Chondrocyte (in vitro differentiated cells): ENCODE measurements at regions not wholly inside any gene's neighbourhood (a gene's known extent, or its start where the extent isn't known, plus 50 kb on each side); places are given as distances from the start of the nearest gene placed in this dataset.

Experiments
- DNase-seq: peaks from one replicate; pipeline ENCODE4 v3.0.0; 2021; ENCODE audit warnings: mixed read lengths, low spot score
- H3K27ac Mint-ChIP-seq: one replicate; pipeline ENCODE4 v1.8.0; 2021; ENCODE audit warnings: mild to moderate bottlenecking, moderate library complexity, mixed read lengths; ENCODE audit not compliant: unreplicated experiment
- H3K27me3 Mint-ChIP-seq: 2 replicates; pipeline ENCODE4 v1.8.0; 2021; ENCODE audit warnings: low read depth, mixed read lengths
- H3K36me3 Mint-ChIP-seq: 2 replicates; pipeline ENCODE4 v1.8.0; 2021; ENCODE audit warnings: low read depth, mixed read lengths
- H3K4me1 Mint-ChIP-seq: 2 replicates; pipeline ENCODE4 v1.8.0; 2021; ENCODE audit warnings: low read depth, mild to moderate bottlenecking, mixed read lengths
- H3K4me3 Mint-ChIP-seq: one replicate; pipeline ENCODE4 v1.8.0; 2021; ENCODE audit warnings: mild to moderate bottlenecking, moderate library complexity, mixed read lengths; ENCODE audit not compliant: unreplicated experiment
- H3K9me3 Mint-ChIP-seq: 2 replicates; pipeline ENCODE4 v1.8.0; 2021; ENCODE audit warnings: low read depth, mixed read lengths
- TF ChIP-seq, protein P1 (sequence below): fragments of 200-600 bp; sonication (generic); IDR thresholded peaks from 2 replicates; pipeline ENCODE4 v1.5.0; 2021; ENCODE audit warnings: antibody characterized with exemption, mild to moderate bottlenecking, moderate library complexity

- peaks cover 21% of the 10 kb centered on the region for H3K9me3 Mint-ChIP-seq
Measured at GRCh38 chr12:58026897-58027891, 85.8 kb downstream of the ATP23 start.

GRCh38 chr12:58028294-58028693, 86.9 kb downstream of the ATP23 start:
- H3K36me3 Mint-ChIP-seq, result no peaks in the 10 kb centered on the region
- no peak for DNase-seq
- H3K9me3 Mint-ChIP-seq, result peaks cover 31% of the 10 kb centered on the region
- no peak overlapping the region for H3K27ac Mint-ChIP-seq
- peaks cover 3% of the 10 kb centered on the region for H3K27me3 Mint-ChIP-seq
- no peaks in the 10 kb centered on the region for H3K4me1 Mint-ChIP-seq
- no peak overlapping the region for H3K4me3 Mint-ChIP-seq
- TF ChIP-seq, protein P1, sequence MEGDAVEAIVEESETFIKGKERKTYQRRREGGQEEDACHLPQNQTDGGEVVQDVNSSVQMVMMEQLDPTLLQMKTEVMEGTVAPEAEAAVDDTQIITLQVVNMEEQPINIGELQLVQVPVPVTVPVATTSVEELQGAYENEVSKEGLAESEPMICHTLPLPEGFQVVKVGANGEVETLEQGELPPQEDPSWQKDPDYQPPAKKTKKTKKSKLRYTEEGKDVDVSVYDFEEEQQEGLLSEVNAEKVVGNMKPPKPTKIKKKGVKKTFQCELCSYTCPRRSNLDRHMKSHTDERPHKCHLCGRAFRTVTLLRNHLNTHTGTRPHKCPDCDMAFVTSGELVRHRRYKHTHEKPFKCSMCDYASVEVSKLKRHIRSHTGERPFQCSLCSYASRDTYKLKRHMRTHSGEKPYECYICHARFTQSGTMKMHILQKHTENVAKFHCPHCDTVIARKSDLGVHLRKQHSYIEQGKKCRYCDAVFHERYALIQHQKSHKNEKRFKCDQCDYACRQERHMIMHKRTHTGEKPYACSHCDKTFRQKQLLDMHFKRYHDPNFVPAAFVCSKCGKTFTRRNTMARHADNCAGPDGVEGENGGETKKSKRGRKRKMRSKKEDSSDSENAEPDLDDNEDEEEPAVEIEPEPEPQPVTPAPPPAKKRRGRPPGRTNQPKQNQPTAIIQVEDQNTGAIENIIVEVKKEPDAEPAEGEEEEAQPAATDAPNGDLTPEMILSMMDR, result no peak

More at GRCh38 chr12:58026897-58027891, 85.8 kb downstream of the ATP23 start:
- DNase-seq, result no peak
- H3K27me3 Mint-ChIP-seq, result peaks cover 4% of the 10 kb centered on the region
- no peak overlapping the region for H3K4me3 Mint-ChIP-seq
- H3K27ac Mint-ChIP-seq, result no peak overlapping the region
- H3K4me1 Mint-ChIP-seq, result no peaks in the 10 kb centered on the region
- TF ChIP-seq, protein P1, result no peak
- no peaks in the 10 kb centered on the region for H3K36me3 Mint-ChIP-seq

- Mint-ChIP-seq H3K4me1 (peaks cover 3% of the 10 kb centered on the region), H3K36me3 (no peaks in the 10 kb centered on the region), H3K4me3 (no peak overlapping the region), H3K27me3 (peaks cover 3% of the 10 kb centered on the region), H3K9me3 (peaks cover 33% of the 10 kb centered on the region), H3K27ac (no peak overlapping the region)
- DNase-seq, result no peak
- TF ChIP-seq, protein P1, result no peak
Measured at GRCh38 chr12:58029260-58029659, 87.9 kb downstream of the ATP23 start.

GRCh38 chr12:58030566-58031279, 89.4 kb downstream of the ATP23 start:
- Mint-ChIP-seq H3K27me3 (no peaks in the 10 kb centered on the region), H3K4me1 (peaks cover 11% of the 10 kb centered on the region), H3K4me3 (no peak overlapping the region), H3K36me3 (no peaks in the 10 kb centered on the region), H3K27ac (no peak overlapping the region), H3K9me3 (peaks cover 21% of the 10 kb centered on the region)
- DNase-seq, result no peak
- TF ChIP-seq, protein P1, result no peak

DNA sequence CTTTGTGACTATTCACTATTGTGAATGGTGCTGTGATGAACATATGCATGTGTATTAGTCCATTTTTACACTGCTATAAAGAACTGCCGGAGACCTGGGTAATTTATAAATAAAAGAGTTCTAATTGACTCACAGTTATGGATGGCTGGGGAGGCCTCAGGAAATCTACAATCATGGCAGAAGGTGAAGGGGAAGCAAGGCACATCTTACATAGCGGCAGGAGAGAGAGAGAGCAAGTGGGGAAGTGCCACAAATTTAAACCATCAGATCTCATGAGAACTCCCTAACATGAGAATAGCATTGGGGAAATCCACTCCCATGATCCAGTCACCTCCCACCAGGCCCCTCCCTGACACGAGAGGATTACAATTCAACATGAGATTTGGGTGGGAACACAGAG, 90.8 kb downstream of the ATP23 start:
- TF ChIP-seq, protein P1, result no peak
- Mint-ChIP-seq H3K4me1 (peaks cover 11% of the 10 kb centered on the region), H3K4me3 (no peak overlapping the region), H3K36me3 (no peaks in the 10 kb centered on the region), H3K27ac (no peak overlapping the region), H3K9me3 (peaks cover 29% of the 10 kb centered on the region), H3K27me3 (no peaks in the 10 kb centered on the region)
- DNase-seq, result no peak
